Gastroesophageal sphincter (tissue), 4 donors: ENCODE measurements at regions not wholly inside any gene's neighbourhood (a gene's known extent, or its start where the extent isn't known, plus 50 kb on each side); places are given as distances from the start of the nearest gene placed in this dataset.

Experiments used
- ATAC-seq: fragments of 150-250 bp; one replicate; pipeline ENCODE4 v1.9.1; 2016; ENCODE audit warnings: mild to moderate bottlenecking, moderate library complexity
- H3K27ac ChIP-seq, 4 donors: fragments of 200-600 bp; sonication (generic) in 3 of 4; 1 replicate in 3 of 4; 2 replicates in 1 of 4; pipeline ENCODE4 v1.5.1; 2016 to 2019
- H3K27me3 ChIP-seq: fragments of 200-600 bp; sonication (generic); one replicate; pipeline ENCODE4 v1.5.1; 2019
- H3K36me3 ChIP-seq, 2 donors: fragments of 200-600 bp; sonication (generic); one replicate each; pipeline ENCODE4 v1.5.1; 2019; ENCODE audit warnings: control low read depth in 1 of 2
- H3K4me1 ChIP-seq, 3 donors: fragments of 200-600 bp; sonication (generic); 1 replicate in 2 of 3; 2 replicates in 1 of 3; pipeline ENCODE4 v1.5.1; 2016 to 2019; ENCODE audit warnings: control low read depth in 2 of 3
- H3K4me3 ChIP-seq, 2 donors: fragments of 200-600 bp; sonication (generic); one replicate each; pipeline ENCODE4 v1.5.1; 2019; ENCODE audit warnings: mild to moderate bottlenecking in 1 of 2, moderate library complexity in 1 of 2
- H3K9me3 ChIP-seq, 3 donors: fragments of 200-600 bp; sonication (generic); one replicate each; pipeline ENCODE4 v1.5.1; 2017 to 2019; ENCODE audit warnings: control low read depth in 2 of 3
- CTCF ChIP-seq, 4 experiments: fragments of 200-600 bp in 2 of 4; fragments of 450-650 bp in 2 of 4; sonication (generic) in 1 of 4; IDR thresholded peaks; one replicate each; pipeline ENCODE4 v1.5.1; 2017 to 2019; ENCODE audit warnings: antibody characterized with exemption in 4 of 4, mild to moderate bottlenecking in 2 of 4, moderate library complexity in 2 of 4
- EP300 ChIP-seq: sonication (generic); formaldehyde crosslinking; IDR thresholded peaks from one replicate; pipeline ENCODE4 v1.6.1; 2017; ENCODE audit warnings: antibody characterized with exemption, mild to moderate bottlenecking
- POLR2A ChIP-seq, 2 donors: fragments of 450-650 bp; IDR thresholded peaks; one replicate each; pipeline ENCODE4 v1.6.1; 2017; ENCODE audit warnings: antibody characterized with exemption in 2 of 2, mild to moderate bottlenecking in 2 of 2, moderate library complexity in 1 of 2
- POLR2AphosphoS5 ChIP-seq: sonication (generic); formaldehyde crosslinking; IDR thresholded peaks from one replicate; pipeline ENCODE4 v1.6.1; 2017; ENCODE audit warnings: antibody characterized with exemption
- WGBS, 2 donors: methylation state at CpG; one replicate each; pipeline ENCODE4 v1.1.5; 2018; ENCODE audit warnings: low coverage in 1 of 2; 5-methylcytosine and 5-hydroxymethylcytosine counted together

DNA sequence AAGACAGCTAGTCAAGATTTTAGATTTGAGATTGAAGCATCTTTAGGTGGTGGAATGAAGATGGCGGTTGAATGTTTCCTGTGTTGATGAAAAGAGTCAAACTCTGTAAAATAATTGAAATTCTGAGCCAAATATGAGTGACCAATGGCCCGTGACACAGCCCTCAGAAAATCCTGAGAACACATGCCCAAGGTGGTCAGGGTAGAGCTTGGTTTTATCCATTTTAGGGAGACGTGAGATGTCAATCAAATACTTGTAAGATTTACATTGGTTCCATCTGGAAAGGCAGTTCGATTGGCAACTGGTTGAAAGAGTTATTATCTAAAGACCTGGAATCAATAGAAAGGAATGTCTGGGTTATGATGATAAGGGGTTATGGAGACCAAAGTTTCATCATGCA, 198.0 kb upstream of the AGAP1 start:
- Histone ChIP-seq H3K27ac (no peak overlapping the region), H3K4me1 (no peaks in the 10 kb centered on the region), H3K4me3 (no peak overlapping the region), H3K27me3 (peaks cover 35% of the 10 kb centered on the region), H3K9me3 (no peaks in the 10 kb centered on the region), H3K36me3 (no peaks in the 10 kb centered on the region)
- ATAC-seq, result no peak
- WGBS, 2 donors, result 75 to 78% methylated on average over 4 of the region's 4 CpGs
- TF ChIP-seq EP300 (no peak), CTCF (IDR thresholded peaks at IDR 0.05) (no peak), POLR2A (IDR thresholded peaks at IDR 0.05) (no peak), POLR2AphosphoS5 (no peak)

DNA sequence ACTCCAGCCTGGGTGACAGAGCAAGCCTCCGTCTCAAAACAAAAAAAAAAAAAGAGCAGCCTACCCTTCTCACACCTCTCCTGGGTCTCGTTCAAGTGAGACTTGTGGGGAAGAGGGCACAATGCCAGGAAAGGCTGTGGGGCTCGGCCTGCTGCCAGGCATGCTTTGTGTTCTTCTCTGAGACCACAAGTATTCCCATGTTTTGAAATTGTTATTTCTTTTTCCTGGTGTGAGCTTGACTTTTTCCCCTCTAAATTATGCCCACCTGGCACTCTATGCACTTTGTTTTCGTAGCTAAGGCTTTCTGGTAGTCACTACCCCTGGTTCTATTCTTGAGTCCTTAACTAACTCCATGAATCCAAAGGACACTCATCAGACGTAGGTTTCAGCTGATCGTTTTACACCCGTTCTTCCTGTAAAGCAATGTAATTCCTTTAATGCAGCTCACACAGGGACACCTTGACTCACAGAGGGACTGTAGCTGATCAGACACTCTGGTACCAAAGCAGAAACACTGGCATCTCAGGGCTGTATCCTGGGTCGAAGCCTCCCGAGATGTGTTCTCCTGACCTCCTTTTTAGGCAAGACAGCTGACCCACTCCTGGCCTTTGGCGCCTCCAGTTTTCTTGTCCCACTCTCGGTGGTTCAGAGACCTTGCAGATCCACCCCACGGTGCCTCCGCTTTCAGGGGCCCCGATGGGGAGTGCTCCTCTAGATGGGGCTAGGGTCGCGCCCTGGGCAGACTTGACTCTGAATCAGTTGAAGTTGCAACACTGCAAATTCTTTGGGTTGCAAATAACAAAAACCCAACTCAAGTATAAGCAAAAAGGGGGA, 193.3 kb upstream of the AGAP1 start:
- H3K4me3 ChIP-seq, result no peak overlapping the region
- H3K27ac ChIP-seq, result no peak overlapping the region
- H3K36me3 ChIP-seq, result no peaks in the 10 kb centered on the region
- peaks cover 69% of the 10 kb centered on the region for H3K27me3 ChIP-seq
- ATAC-seq, result no peak
- WGBS, 2 donors, result 25 to 47% methylated on average over 6 to 7 of the region's 16 CpGs
- no peaks in the 10 kb centered on the region for H3K9me3 ChIP-seq
- H3K4me1 ChIP-seq, result no peaks in the 10 kb centered on the region
- no peak for TF ChIP-seq POLR2AphosphoS5
- TF ChIP-seq EP300, result no peak
- TF ChIP-seq POLR2A (IDR thresholded peaks at IDR 0.05), result no peak
- TF ChIP-seq CTCF (IDR thresholded peaks at IDR 0.05), result no peak

- H3K27me3 ChIP-seq, result peaks cover 73% of the 10 kb centered on the region
- no peaks in the 10 kb centered on the region for H3K4me1 ChIP-seq
- H3K4me3 ChIP-seq, result no peak overlapping the region
- WGBS, 2 donors, result 55 to 67% methylated on average over 6 to 7 of the region's 7 CpGs
- no peaks in the 10 kb centered on the region for H3K9me3 ChIP-seq
- TF ChIP-seq POLR2A (IDR thresholded peaks at IDR 0.05) (no peak), POLR2AphosphoS5 (no peak), EP300 (no peak), CTCF (IDR thresholded peaks at IDR 0.05) (no peak)
- ATAC-seq, result no peak
- H3K27ac ChIP-seq, result no peak overlapping the region
- H3K36me3 ChIP-seq, result no peaks in the 10 kb centered on the region
These were observed 192.4 kb upstream of the AGAP1 start for GRCh38 chr2:235301202-235302076.

GRCh38 chr2:235302263-235302662, 191.6 kb upstream of the AGAP1 start:
- Histone ChIP-seq H3K9me3 (no peaks in the 10 kb centered on the region), H3K27ac (no peak overlapping the region), H3K27me3 (peaks cover 69% of the 10 kb centered on the region), H3K4me3 (no peak overlapping the region), H3K4me1 (no peaks in the 10 kb centered on the region), H3K36me3 (no peaks in the 10 kb centered on the region)
- 79 to 94% methylated on average over 3 to 7 of the region's 9 CpGs for WGBS, 2 donors
- no peak for ATAC-seq
- no peak for TF ChIP-seq EP300
- no peak for TF ChIP-seq CTCF (IDR thresholded peaks at IDR 0.05)
- TF ChIP-seq POLR2A (IDR thresholded peaks at IDR 0.05), result no peak
- TF ChIP-seq POLR2AphosphoS5, result no peak
